ENCODE measurements at regions not wholly inside any gene's neighbourhood (a gene's known extent, or its start where the extent isn't known, plus 50 kb on each side); places are given as distances from the start of the nearest gene placed in this dataset.
"Not testable (repeated sequence)": the region's sequence is repeated elsewhere in the genome, so short reads cannot be mapped to it uniquely, and the experiment has no call there.

GRCh38 chr5:39946356-39947045 is 521.7 kb upstream of the DAB2 start:
- no peak for DNase-seq

GRCh38 chr5:39945870-39946269 is 521.1 kb upstream of the DAB2 start:
- DNase-seq, result no peak

GRCh38 chr5:39943811-39944210 is 519.0 kb upstream of the DAB2 start:
- DNase-seq, result no peak

GRCh38 chr5:39942606-39943005 is 517.8 kb upstream of the DAB2 start:
- no peak for DNase-seq

- no peak for DNase-seq
Measured at GRCh38 chr5:39941416-39941815, 516.6 kb upstream of the DAB2 start.

- DNase-seq, result no peak
Measured at GRCh38 chr5:39934830-39935229, 510.1 kb upstream of the DAB2 start.

- no peak for DNase-seq
Measured at GRCh38 chr5:39933061-39933460, 508.3 kb upstream of the DAB2 start.

- no peak for DNase-seq
Measured at GRCh38 chr5:39928709-39929108, 503.9 kb upstream of the DAB2 start.

GRCh38 chr5:39919876-39920275 is 495.1 kb upstream of the DAB2 start:
- DNase-seq, result no peak

- DNase-seq, result no peak
Measured at GRCh38 chr5:39912906-39913305, 488.1 kb upstream of the DAB2 start.

- DNase-seq, result not testable (repeated sequence)
Measured at GRCh38 chr5:39907267-39907951, 482.6 kb upstream of the DAB2 start.

- no peak for DNase-seq
Measured at GRCh38 chr5:39906146-39906545, 481.4 kb upstream of the DAB2 start.

GRCh38 chr5:39905356-39905755 is 480.6 kb upstream of the DAB2 start:
- DNase-seq, result no peak

- DNase-seq, result no peak
Measured at GRCh38 chr5:39902626-39903025, 477.8 kb upstream of the DAB2 start.

- DNase-seq, result no peak
Measured at GRCh38 chr5:39898731-39899130, 474.0 kb upstream of the DAB2 start.

GRCh38 chr5:39896706-39897105 is 471.9 kb upstream of the DAB2 start:
- DNase-seq, result no peak

- no peak for DNase-seq
Measured at GRCh38 chr5:39896104-39896503, 471.3 kb upstream of the DAB2 start.

- no peak for DNase-seq
Measured at GRCh38 chr5:39892708-39893107, 467.9 kb upstream of the DAB2 start.

- no peak for DNase-seq
Measured at GRCh38 chr5:39891376-39891775, 466.6 kb upstream of the DAB2 start.

- DNase-seq, result no peak
Measured at GRCh38 chr5:39880985-39881384, 456.2 kb upstream of the DAB2 start.

- no peak for DNase-seq
Measured at GRCh38 chr5:39877479-39877878, 452.7 kb upstream of the DAB2 start.

GRCh38 chr5:39876146-39876545 is 451.4 kb upstream of the DAB2 start:
- DNase-seq, result no peak

GRCh38 chr5:39870137-39870536 is 445.4 kb upstream of the DAB2 start:
- no peak for DNase-seq

GRCh38 chr5:39869396-39869795 is 444.6 kb upstream of the DAB2 start:
- no peak for DNase-seq

- no peak for DNase-seq
Measured at GRCh38 chr5:39867923-39868322, 443.1 kb upstream of the DAB2 start.

All from stimulated activated CD4-positive, alpha-beta T cell treated with anti-CD3 and anti-CD28 coated beads, Interleukin-4, amount 100 ng/mL, for 4 hours (primary cell).